Breast epithelium (tissue), 4 donors: ENCODE measurements at regions not wholly inside any gene's neighbourhood (a gene's known extent, or its start where the extent isn't known, plus 50 kb on each side); places are given as distances from the start of the nearest gene placed in this dataset.
"Not testable (repeated sequence)": the region's sequence is repeated elsewhere in the genome, so short reads cannot be mapped to it uniquely, and the experiment has no call there.

Source experiments
- DNase-seq, 2 donors: peaks; one replicate each; pipeline ENCODE4 v3.0.0-alpha.2; 2019; ENCODE audit warnings: low spot score in 2 of 2
- H3K27ac ChIP-seq, 2 donors: fragments of 200-600 bp; sonication (generic) in 1 of 2; one replicate each; pipeline ENCODE4 v1.5.1; 2016 to 2019; ENCODE audit warnings: mild to moderate bottlenecking in 1 of 2
- H3K27me3 ChIP-seq, 2 donors: fragments of 200-600 bp; sonication (generic) in 1 of 2; one replicate each; pipeline versions ENCODE4 v1.5.1 to v1.6.0; 2017 to 2019; ENCODE audit warnings: control low read depth in 1 of 2, mild to moderate bottlenecking in 1 of 2
- H3K36me3 ChIP-seq: fragments of 200-600 bp; one replicate; pipeline ENCODE4 v1.5.1; 2019
- H3K4me1 ChIP-seq, 2 donors: fragments of 200-600 bp; sonication (generic); one replicate each; pipeline ENCODE4 v1.5.1; 2016 to 2019; ENCODE audit warnings: control low read depth in 1 of 2
- H3K4me3 ChIP-seq, 3 donors: fragments of 200-600 bp; sonication (generic); 1 replicate in 2 of 3; 2 replicates in 1 of 3; pipeline ENCODE4 v1.5.1; 2016 to 2019; ENCODE audit warnings: mild to moderate bottlenecking in 3 of 3, moderate library complexity in 2 of 3
- H3K9me3 ChIP-seq, 2 donors: fragments of 200-600 bp; sonication (generic) in 1 of 2; one replicate each; pipeline ENCODE4 v1.5.1; 2016 to 2019; ENCODE audit warnings: control low read depth in 1 of 2
- POLR2A ChIP-seq: fragments of 450-650 bp; IDR thresholded peaks from one replicate; pipeline ENCODE4 v1.6.1; 2016; ENCODE audit warnings: antibody characterized with exemption, mild to moderate bottlenecking, moderate library complexity
- POLR2AphosphoS5 ChIP-seq, 3 donors: sonication (generic); formaldehyde crosslinking; IDR thresholded peaks; one replicate each; pipeline ENCODE4 v1.6.1; 2017; ENCODE audit warnings: antibody characterized with exemption in 3 of 3
- intact Hi-C: fragments of 100-400 bp; cut with DNase I; formaldehyde crosslinking; loops from one replicate; pipeline ENCODE4 v1.15.1; 2023; ENCODE audit warnings: low total_unique reads
- TF ChIP-seq, protein P1 (sequence below), 3 donors: fragments of 450-650 bp; IDR thresholded peaks; one replicate each; pipeline ENCODE4 v1.5.1; 2016 to 2017; ENCODE audit warnings: antibody characterized with exemption in 3 of 3, mild to moderate bottlenecking in 3 of 3, moderate library complexity in 3 of 3

- H3K27ac ChIP-seq = no peak overlapping the region
- H3K27me3 ChIP-seq = no peaks in the 10 kb centered on the region
- no peak for DNase-seq
- no peaks in the 10 kb centered on the region for H3K9me3 ChIP-seq
- TF ChIP-seq POLR2AphosphoS5 (IDR thresholded peaks at IDR 0.05) (no peak), POLR2A (no peak)
- intact Hi-C loops = no loop called here
- H3K36me3 ChIP-seq = no peaks in the 10 kb centered on the region
- no peak overlapping the region for H3K4me3 ChIP-seq
- no peaks in the 10 kb centered on the region for H3K4me1 ChIP-seq
Measured at GRCh38 chr6:17218749-17219093, 62.4 kb upstream of the RBM24 start.

DNA sequence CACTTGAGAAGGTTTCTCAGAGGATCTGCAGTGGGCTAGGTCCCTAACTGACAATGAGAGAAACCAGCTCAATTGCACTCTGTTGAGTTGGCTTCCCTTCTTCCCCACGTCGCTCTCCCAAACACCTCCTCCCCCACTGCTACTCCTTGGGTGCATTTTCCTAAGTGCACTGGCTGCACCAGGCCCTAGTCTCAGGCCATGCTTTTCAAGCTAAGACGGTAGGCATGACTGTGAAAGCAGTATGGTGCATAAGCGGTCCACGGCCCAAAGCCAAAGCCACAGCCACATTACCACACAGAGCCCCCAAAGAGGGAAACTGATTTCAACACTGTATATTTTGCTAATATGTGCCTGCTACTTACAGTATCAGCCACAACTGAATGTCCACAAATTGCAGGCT, 62.1 kb upstream of the RBM24 start:
- Histone ChIP-seq H3K27ac (no peak overlapping the region), H3K36me3 (no peaks in the 10 kb centered on the region), H3K4me3 (no peak overlapping the region), H3K27me3 (no peaks in the 10 kb centered on the region), H3K4me1 (no peaks in the 10 kb centered on the region), H3K9me3 (no peaks in the 10 kb centered on the region)
- no peak for TF ChIP-seq POLR2A
- TF ChIP-seq POLR2AphosphoS5 (IDR thresholded peaks at IDR 0.05) = no peak
- TF ChIP-seq, protein P1, sequence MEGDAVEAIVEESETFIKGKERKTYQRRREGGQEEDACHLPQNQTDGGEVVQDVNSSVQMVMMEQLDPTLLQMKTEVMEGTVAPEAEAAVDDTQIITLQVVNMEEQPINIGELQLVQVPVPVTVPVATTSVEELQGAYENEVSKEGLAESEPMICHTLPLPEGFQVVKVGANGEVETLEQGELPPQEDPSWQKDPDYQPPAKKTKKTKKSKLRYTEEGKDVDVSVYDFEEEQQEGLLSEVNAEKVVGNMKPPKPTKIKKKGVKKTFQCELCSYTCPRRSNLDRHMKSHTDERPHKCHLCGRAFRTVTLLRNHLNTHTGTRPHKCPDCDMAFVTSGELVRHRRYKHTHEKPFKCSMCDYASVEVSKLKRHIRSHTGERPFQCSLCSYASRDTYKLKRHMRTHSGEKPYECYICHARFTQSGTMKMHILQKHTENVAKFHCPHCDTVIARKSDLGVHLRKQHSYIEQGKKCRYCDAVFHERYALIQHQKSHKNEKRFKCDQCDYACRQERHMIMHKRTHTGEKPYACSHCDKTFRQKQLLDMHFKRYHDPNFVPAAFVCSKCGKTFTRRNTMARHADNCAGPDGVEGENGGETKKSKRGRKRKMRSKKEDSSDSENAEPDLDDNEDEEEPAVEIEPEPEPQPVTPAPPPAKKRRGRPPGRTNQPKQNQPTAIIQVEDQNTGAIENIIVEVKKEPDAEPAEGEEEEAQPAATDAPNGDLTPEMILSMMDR (IDR thresholded peaks at IDR 0.05) = no peak
- DNase-seq = no peak
- intact Hi-C loops = no loop called here

- DNase-seq = no peak
- Histone ChIP-seq H3K9me3 (no peaks in the 10 kb centered on the region), H3K36me3 (no peaks in the 10 kb centered on the region), H3K4me1 (no peaks in the 10 kb centered on the region), H3K27ac (no peak overlapping the region), H3K4me3 (no peak overlapping the region), H3K27me3 (no peaks in the 10 kb centered on the region)
- TF ChIP-seq POLR2A = no peak
- intact Hi-C loops = no loop called here
Measured at GRCh38 chr6:17220040-17220910, 60.9 kb upstream of the RBM24 start.

DNA sequence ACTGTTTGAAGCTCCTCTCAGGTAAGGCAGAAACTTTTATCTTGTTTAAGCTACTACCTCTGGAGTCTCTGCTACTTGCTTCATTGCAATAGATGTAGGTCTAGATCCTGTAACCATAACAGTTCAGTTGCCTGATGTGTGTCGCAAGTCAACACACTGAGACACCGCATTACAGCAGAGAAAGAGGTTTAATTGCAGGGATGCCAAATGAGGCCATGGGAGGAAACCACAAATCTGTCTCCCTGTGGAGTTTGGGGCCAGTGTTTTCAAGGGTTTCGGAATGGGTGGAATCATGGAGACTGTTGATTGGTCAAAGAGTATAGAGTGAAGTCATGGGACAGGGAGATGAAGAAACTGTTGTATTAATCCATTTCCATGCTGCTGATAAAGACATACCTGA, 57.1 kb upstream of the RBM24 start:
- Histone ChIP-seq H3K4me1 (no peaks in the 10 kb centered on the region), H3K36me3 (no peaks in the 10 kb centered on the region), H3K4me3 (no peak overlapping the region), H3K9me3 (no peaks in the 10 kb centered on the region), H3K27ac (no peak overlapping the region), H3K27me3 (no peaks in the 10 kb centered on the region)
- TF ChIP-seq POLR2A (no peak), POLR2AphosphoS5 (IDR thresholded peaks at IDR 0.05) (no peak)
- TF ChIP-seq, protein P1 (IDR thresholded peaks at IDR 0.05) = no peak
- intact Hi-C loops = no loop called here
- DNase-seq = no peak

DNA sequence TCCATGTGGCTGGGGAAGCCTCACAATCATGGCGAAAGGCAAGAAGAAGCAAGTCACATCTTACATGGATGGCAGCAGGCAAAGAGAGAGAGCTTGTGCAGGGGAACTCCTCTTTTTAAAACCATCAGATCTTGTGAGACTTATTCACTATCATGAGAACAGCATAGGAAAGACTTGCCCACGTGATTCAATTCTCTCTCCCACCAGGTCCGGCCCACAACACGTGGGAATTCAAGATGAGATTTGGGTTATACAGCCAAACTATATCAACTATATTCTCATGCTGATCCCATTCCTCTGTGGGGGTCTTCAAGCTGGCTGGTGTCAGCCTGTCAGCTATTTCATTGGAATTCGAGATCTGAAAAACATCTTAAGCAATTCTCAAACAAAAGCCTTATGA, 56.7 kb upstream of the RBM24 start:
- H3K9me3 ChIP-seq, H3K36me3 ChIP-seq, DNase-seq, H3K27me3 ChIP-seq, intact Hi-C loops, H3K27ac ChIP-seq, H3K4me3 ChIP-seq, H3K4me1 ChIP-seq: not testable (repeated sequence)

DNA sequence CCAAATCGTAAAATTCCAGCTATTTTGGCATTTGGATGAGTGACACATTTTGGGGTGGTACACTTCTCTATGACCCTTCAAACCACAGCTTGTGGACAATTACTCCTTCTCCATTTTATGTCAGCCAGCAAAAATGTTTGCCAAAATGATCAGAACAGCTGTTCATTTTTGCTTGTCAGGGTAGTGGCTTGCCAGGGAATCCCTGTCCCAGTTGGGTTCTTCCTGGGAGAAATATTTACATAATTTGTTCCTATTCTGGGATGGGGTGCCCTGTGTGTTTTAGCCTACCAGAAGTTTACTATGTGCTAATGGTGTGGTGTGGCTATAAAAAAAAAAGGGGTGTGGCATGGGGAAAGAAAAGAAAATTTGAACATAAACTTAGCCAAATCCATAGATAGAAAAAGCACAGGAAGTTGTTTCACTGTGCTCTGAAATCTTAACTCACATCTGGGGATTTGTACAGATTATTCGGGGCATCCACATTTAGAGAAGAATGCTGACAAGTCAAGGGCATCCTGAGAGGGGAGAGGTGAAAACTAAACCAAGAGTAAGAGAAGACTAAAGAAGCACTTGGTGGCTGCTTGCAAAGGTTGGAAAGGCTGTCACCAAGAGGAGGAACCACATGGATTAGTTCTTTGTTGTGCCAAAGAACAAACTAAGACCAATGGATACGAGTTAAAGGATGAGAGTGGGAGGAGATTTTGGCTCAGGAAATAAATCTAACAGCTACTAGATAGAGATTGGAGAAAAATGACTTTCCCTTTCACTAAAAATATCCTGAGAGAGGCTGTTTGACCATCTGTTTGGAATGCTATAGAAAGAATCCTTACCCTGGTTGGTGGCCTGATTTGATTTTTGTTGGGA, 55.2 kb upstream of the RBM24 start:
- no peaks in the 10 kb centered on the region for H3K4me1 ChIP-seq
- H3K27me3 ChIP-seq = no peaks in the 10 kb centered on the region
- no peaks in the 10 kb centered on the region for H3K36me3 ChIP-seq
- no peak for DNase-seq
- H3K27ac ChIP-seq = no peak overlapping the region
- TF ChIP-seq POLR2AphosphoS5 (IDR thresholded peaks at IDR 0.05) (no peak), POLR2A (no peak)
- TF ChIP-seq, protein P1 (IDR thresholded peaks at IDR 0.05) = no peak
- intact Hi-C loops = no loop called here
- no peaks in the 10 kb centered on the region for H3K9me3 ChIP-seq
- H3K4me3 ChIP-seq = no peak overlapping the region
